Esophagus muscularis mucosa (tissue), 4 donors: ENCODE measurements at regions not wholly inside any gene's neighbourhood (a gene's known extent, or its start where the extent isn't known, plus 50 kb on each side); places are given as distances from the start of the nearest gene placed in this dataset.

Experiments used
- DNase-seq: peaks from one replicate; pipeline ENCODE4 v3.0.0-alpha.2; 2017; ENCODE audit errors: extremely low spot score
- H3K27ac ChIP-seq, 4 donors: fragments of 200-600 bp; sonication (generic); replicated peaks in 1 of 4; 1 replicate in 3 of 4; 2 replicates in 1 of 4; pipeline ENCODE4 v1.5.1; 2016 to 2019; ENCODE audit warnings: mild to moderate bottlenecking in 1 of 4
- H3K27me3 ChIP-seq, 4 donors: fragments of 200-600 bp; sonication (generic); one replicate each; pipeline versions ENCODE4 v1.5.1 to v1.6.0; 2016 to 2019
- H3K36me3 ChIP-seq, 4 donors: fragments of 200-600 bp; sonication (generic); one replicate each; pipeline ENCODE4 v1.5.1; 2016 to 2019
- H3K4me1 ChIP-seq, 4 donors: fragments of 200-600 bp; sonication (generic); one replicate each; pipeline ENCODE4 v1.5.1; 2016 to 2019
- H3K4me3 ChIP-seq, 4 donors: fragments of 200-600 bp; sonication (generic); 1 replicate in 2 of 4; 2 replicates in 2 of 4; pipeline ENCODE4 v1.5.1; 2016 to 2019; ENCODE audit warnings: mild to moderate bottlenecking in 4 of 4, moderate library complexity in 1 of 4
- H3K9me3 ChIP-seq, 4 donors: fragments of 200-600 bp; sonication (generic); 1 replicate in 3 of 4; 2 replicates in 1 of 4; pipeline ENCODE4 v1.5.1; 2016 to 2019
- EP300 ChIP-seq: sonication (generic); formaldehyde crosslinking; IDR thresholded peaks from one replicate; pipeline ENCODE4 v1.6.1; 2017; ENCODE audit warnings: antibody characterized with exemption
- POLR2A ChIP-seq: fragments of 450-650 bp; IDR thresholded peaks from one replicate; pipeline ENCODE4 v1.6.1; 2017; ENCODE audit warnings: antibody characterized with exemption, moderate library complexity, mild to moderate bottlenecking, low read depth
- POLR2AphosphoS5 ChIP-seq, 2 donors: sonication (generic); formaldehyde crosslinking; IDR thresholded peaks; one replicate each; pipeline ENCODE4 v1.6.1; 2017; ENCODE audit warnings: antibody characterized with exemption in 2 of 2
- WGBS: methylation state at CpG from one replicate; pipeline ENCODE4 v1.1.5; 2018; 5-methylcytosine and 5-hydroxymethylcytosine counted together
- intact Hi-C: fragments of 100-400 bp; cut with DNase I; formaldehyde crosslinking; loops from one replicate; pipeline ENCODE4 v1.15.1; 2023
- TF ChIP-seq, protein P1 (sequence below), 3 experiments: fragments of 200-600 bp in 2 of 3; fragments of 450-650 bp in 1 of 3; sonication (generic) in 2 of 3; IDR thresholded peaks; one replicate each; pipeline ENCODE4 v1.5.1; 2017 to 2019; ENCODE audit warnings: antibody characterized with exemption in 3 of 3, mild to moderate bottlenecking in 2 of 3, moderate library complexity in 1 of 3

DNA sequence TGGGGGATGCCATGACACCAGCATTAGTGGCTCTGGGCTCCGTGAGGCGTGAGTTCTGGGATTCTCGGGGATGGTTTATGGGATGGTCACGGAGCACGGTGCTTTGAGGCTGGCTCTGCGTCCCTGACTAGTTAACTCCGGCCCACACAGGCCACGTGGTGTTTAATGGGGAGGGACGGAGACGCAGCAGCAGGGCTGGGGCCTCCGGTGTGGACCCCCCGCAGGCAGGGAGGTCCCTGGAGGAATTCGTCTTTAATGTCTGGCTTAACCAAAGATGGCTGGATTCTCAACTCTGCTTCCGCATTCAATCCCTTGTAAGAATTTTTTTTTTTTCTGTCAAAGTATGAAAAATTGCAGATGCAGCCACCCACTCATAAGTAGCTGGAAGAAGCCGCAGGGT is 86.4 kb upstream of the RFLNA start:
- WGBS = 66% methylated on average over 6 of the region's 15 CpGs
- H3K4me1 ChIP-seq = no peaks in the 10 kb centered on the region
- TF ChIP-seq POLR2A (no peak), POLR2AphosphoS5 (IDR thresholded peaks at IDR 0.05) (no peak), EP300 (no peak)
- TF ChIP-seq, protein P1, sequence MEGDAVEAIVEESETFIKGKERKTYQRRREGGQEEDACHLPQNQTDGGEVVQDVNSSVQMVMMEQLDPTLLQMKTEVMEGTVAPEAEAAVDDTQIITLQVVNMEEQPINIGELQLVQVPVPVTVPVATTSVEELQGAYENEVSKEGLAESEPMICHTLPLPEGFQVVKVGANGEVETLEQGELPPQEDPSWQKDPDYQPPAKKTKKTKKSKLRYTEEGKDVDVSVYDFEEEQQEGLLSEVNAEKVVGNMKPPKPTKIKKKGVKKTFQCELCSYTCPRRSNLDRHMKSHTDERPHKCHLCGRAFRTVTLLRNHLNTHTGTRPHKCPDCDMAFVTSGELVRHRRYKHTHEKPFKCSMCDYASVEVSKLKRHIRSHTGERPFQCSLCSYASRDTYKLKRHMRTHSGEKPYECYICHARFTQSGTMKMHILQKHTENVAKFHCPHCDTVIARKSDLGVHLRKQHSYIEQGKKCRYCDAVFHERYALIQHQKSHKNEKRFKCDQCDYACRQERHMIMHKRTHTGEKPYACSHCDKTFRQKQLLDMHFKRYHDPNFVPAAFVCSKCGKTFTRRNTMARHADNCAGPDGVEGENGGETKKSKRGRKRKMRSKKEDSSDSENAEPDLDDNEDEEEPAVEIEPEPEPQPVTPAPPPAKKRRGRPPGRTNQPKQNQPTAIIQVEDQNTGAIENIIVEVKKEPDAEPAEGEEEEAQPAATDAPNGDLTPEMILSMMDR (IDR thresholded peaks at IDR 0.05) = no peak
- peaks cover 0 to 16% (median 10%) of the 10 kb centered on the region in 4 donors for H3K9me3 ChIP-seq
- no peaks in the 10 kb centered on the region for H3K36me3 ChIP-seq
- intact Hi-C loops = no loop called here
- H3K27ac ChIP-seq = no peak overlapping the region
- H3K4me3 ChIP-seq = no peak overlapping the region
- DNase-seq = no peak
- H3K27me3 ChIP-seq = no peaks in the 10 kb centered on the region

DNA sequence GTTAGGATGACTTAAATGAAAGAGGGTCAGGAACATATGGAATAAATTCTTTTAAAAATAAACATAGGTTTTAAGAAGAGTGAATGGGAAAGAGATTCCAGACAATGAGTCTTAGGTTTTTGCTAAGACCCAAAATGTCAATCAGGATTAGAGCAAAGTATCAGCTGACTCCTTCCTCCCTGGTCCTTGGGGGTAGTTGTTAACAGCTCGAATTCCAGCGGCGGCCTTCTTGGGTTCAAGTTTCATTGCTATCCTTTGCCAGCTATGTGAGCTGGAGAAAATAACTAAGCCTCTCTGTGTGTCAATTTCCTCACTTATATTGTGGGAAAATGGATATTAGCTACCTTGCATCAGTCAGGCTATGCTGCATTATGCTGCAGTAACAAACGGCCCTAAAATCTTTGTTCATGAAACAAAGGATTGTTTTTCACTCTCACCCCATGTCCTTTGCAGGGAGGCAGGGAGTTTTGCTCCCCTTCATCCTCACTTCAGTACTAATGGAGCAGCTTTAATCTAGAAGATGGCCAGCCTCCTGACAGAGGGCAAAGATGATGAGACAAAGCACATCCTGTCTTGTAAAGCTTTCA is 83.8 kb upstream of the RFLNA start:
- 75% methylated on average over 4 of the region's 4 CpGs for WGBS
- H3K9me3 ChIP-seq = peaks cover 0 to 22% (median 19%) of the 10 kb centered on the region in 4 donors
- no peak overlapping the region for H3K27ac ChIP-seq
- no peaks in the 10 kb centered on the region for H3K27me3 ChIP-seq
- TF ChIP-seq, protein P1 (IDR thresholded peaks at IDR 0.05) = no peak
- no peak for TF ChIP-seq EP300
- TF ChIP-seq POLR2AphosphoS5 (IDR thresholded peaks at IDR 0.05) = no peak
- no peak for TF ChIP-seq POLR2A
- H3K4me3 ChIP-seq = no peak overlapping the region
- intact Hi-C loops = no loop called here
- no peaks in the 10 kb centered on the region for H3K4me1 ChIP-seq
- no peaks in the 10 kb centered on the region for H3K36me3 ChIP-seq
- DNase-seq = no peak

DNA sequence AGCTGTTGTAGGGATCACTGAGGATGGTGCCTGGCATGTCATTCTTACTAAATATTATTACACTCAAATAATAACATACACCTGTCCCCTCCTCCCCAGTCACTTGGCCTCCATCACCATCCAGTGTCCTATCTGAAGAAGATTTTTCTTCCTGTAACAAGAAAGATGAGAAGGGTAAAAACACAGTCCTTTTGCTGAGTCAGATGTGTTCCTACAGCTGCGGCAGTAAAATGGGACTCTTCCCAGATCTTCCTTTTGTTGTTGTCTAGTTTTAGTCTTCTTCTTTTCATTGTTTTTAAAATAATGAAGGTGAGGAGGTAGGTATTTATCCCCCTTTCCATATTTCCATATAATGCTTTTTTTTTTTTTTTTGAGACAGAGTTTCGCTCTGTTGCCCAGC is 83.1 kb upstream of the RFLNA start:
- H3K4me3 ChIP-seq = no peak overlapping the region
- peaks cover 0 to 20% (median 18%) of the 10 kb centered on the region in 4 donors for H3K9me3 ChIP-seq
- WGBS = 97% methylated on average over 2 of the region's 2 CpGs
- no peak overlapping the region for H3K27ac ChIP-seq
- no peaks in the 10 kb centered on the region for H3K36me3 ChIP-seq
- intact Hi-C loops = no loop called here
- H3K4me1 ChIP-seq = no peaks in the 10 kb centered on the region
- DNase-seq = no peak
- no peak for TF ChIP-seq EP300
- no peaks in the 10 kb centered on the region for H3K27me3 ChIP-seq

DNA sequence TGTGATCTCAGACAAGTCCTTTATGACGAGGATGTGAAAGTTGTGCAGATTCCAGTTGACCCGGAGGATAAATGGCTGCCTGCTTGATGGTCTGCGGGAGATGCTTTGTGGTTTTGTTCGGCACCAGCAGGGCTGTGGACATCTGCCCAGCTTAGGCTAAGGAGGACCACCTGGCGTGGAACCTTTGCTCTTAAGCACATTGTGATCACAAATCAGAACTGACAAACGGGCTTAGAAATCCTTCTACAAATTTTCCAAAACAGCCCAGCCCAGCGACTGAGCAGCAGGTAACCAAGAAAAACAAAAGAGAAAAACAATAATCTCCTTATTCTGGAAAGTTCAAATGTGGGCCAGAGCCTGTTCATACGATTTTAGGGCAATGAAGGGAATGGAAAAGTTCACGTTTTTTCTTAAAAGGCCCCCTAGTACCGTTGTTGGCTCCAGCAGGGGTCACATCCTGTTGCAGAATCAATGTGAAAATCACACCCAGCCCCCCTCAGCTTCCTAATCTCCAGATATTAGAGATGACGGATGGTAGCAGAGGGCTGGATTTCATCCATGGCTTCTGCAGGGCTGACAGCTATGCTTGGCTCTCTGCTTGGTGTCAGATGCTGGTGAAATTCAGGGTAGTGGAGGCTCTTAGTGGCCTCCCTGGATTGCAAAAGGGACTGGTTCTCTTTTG is 81.1 kb upstream of the RFLNA start:
- WGBS = 54% methylated on average over 11 of the region's 11 CpGs
- Histone ChIP-seq H3K27ac (no peak overlapping the region), H3K36me3 (no peaks in the 10 kb centered on the region), H3K9me3 (peaks cover 0 to 20% (median 18%) of the 10 kb centered on the region in 4 donors), H3K4me3 (no peak overlapping the region), H3K4me1 (peaks cover 0 to 10% (median 5%) of the 10 kb centered on the region in 4 donors), H3K27me3 (no peaks in the 10 kb centered on the region)
- intact Hi-C loops = no loop called here
- no peak for DNase-seq
- TF ChIP-seq POLR2AphosphoS5 (IDR thresholded peaks at IDR 0.05) (no peak), POLR2A (no peak), EP300 (no peak)
- TF ChIP-seq, protein P1 (IDR thresholded peaks at IDR 0.05) = no peak

DNA sequence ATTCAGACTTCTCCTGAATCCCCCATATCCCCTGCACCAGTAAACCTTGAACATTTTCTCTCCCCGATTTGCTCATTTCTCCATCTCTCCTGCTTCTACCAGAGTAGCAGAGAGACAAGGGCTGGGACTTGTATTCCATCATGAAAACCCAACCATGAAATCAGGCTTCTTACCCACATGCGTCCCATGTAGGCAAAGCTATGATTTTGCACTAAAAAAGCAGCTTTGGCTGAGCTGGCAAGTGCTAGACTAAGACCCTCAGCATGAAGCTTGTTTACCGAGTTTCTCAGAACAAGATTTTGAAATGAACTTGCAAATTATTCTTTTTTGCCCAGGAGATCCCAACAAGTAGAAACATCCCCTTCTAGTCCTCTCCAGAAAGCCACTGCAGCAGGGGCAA is 80.3 kb upstream of the RFLNA start:
- Histone ChIP-seq H3K27me3 (no peaks in the 10 kb centered on the region), H3K4me1 (peaks cover 0 to 10% (median 5%) of the 10 kb centered on the region in 4 donors), H3K36me3 (no peaks in the 10 kb centered on the region), H3K27ac (no peak overlapping the region), H3K9me3 (peaks cover 0 to 20% (median 18%) of the 10 kb centered on the region in 4 donors), H3K4me3 (no peak overlapping the region)
- TF ChIP-seq POLR2A = no peak
- no peak for TF ChIP-seq EP300
- no peak for TF ChIP-seq POLR2AphosphoS5 (IDR thresholded peaks at IDR 0.05)
- TF ChIP-seq, protein P1 (IDR thresholded peaks at IDR 0.05) = no peak
- intact Hi-C loops = no loop called here
- no peak for DNase-seq
- WGBS = 92% methylated on average over 3 of the region's 3 CpGs
